Testis (tissue), 2 donors: ENCODE measurements at regions not wholly inside any gene's neighbourhood (a gene's known extent, or its start where the extent isn't known, plus 50 kb on each side); places are given as distances from the start of the nearest gene placed in this dataset.

Source experiments
- CTCF ChIP-seq, 3 experiments: fragments of 450-650 bp in 2 of 3; fragments of 200-600 bp in 1 of 3; sonication (generic) in 1 of 3; IDR thresholded peaks; one replicate each; pipeline ENCODE4 v1.5.1; 2016 to 2019; ENCODE audit warnings: antibody characterized with exemption in 3 of 3, mild to moderate bottlenecking in 2 of 3, moderate library complexity in 1 of 3
- POLR2A ChIP-seq: fragments of 450-650 bp; IDR thresholded peaks from one replicate; pipeline ENCODE4 v1.6.1; 2017; ENCODE audit warnings: antibody characterized with exemption, mild to moderate bottlenecking, moderate library complexity

DNA sequence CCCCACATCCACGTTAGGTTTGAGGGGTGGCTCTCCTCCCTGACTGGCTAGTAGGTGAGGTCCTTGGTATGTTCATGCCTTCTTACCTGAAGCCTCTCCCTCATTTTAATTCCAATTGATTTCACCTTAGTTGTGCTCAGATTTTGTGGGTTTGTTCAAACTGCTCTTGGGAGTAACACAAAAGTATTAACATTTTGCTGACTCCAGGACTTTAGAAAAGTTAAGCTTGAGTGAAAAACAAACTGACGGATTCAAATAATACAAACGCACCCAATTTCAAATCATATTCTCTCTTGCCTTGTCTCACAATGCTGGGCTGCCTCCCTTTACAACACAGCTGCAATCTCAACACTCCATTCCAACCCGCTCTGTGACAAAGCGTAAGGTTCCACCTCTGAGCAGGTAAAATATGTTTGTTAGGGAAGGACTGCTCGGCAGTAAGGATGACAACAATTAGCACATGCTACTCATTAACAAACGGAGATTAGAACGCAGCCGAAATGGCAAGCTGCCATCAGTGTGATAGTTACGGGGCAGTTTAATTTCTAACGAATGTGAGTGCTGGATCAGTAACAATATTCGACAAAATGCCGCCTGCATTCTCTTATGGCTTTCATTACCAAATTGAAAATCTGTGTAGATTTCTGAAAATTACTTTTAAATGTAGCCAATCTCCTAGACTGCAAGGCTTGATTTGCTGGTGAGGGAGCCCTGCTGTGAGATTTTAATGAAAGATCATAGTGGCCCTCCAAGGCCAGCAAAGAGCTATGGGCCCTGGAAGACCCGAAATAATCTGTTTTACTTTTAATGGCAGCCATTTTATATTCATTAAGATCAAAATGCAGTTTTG, 730.6 kb upstream of the FANCL start:
- no peak for TF ChIP-seq CTCF (IDR thresholded peaks at IDR 0.05)
- no peak for TF ChIP-seq POLR2A
